Right lobe of liver (tissue), 6 donors: ENCODE measurements at regions not wholly inside any gene's neighbourhood (a gene's known extent, or its start where the extent isn't known, plus 50 kb on each side); places are given as distances from the start of the nearest gene placed in this dataset.

ENCODE experiments used
- ATAC-seq, 4 donors: fragments of 200-7000 bp; cut with Tn5 transposase; one replicate each; pipeline ENCODE4 v1.9.1; 2020; ENCODE audit warnings: mild to moderate bottlenecking in 4 of 4, moderate library complexity in 4 of 4
- DNase-seq, 3 donors: peaks; one replicate each; pipeline ENCODE4 v3.0.0-alpha.2; 2020
- H3K27ac ChIP-seq, 3 donors: fragments of 200-600 bp; one replicate each; pipeline ENCODE4 v1.8.0; 2022
- H3K27me3 ChIP-seq, 2 donors: fragments of 200-600 bp; one replicate each; pipeline ENCODE4 v1.8.0; 2022
- H3K36me3 ChIP-seq, 4 donors: fragments of 200-600 bp; sonication (generic) in 1 of 4; one replicate each; pipeline versions ENCODE4 v1.5.1 to v1.8.0; 2017 to 2022; ENCODE audit warnings: control low read depth in 1 of 4
- H3K4me1 ChIP-seq, 4 donors: fragments of 200-600 bp; sonication (generic) in 1 of 4; one replicate each; pipeline versions ENCODE4 v1.5.1 to v1.8.0; 2017 to 2022; ENCODE audit warnings: control low read depth in 1 of 4
- H3K4me3 ChIP-seq, 3 donors: fragments of 200-600 bp; one replicate each; pipeline ENCODE4 v1.8.0; 2022
- H3K9me3 ChIP-seq, 4 donors: fragments of 200-600 bp; sonication (generic) in 1 of 4; one replicate each; pipeline versions ENCODE4 v1.5.1 to v1.8.0; 2017 to 2022; ENCODE audit warnings: control low read depth in 1 of 4
- POLR2A ChIP-seq: fragments of 450-650 bp; IDR thresholded peaks from one replicate; pipeline ENCODE4 v1.6.1; 2017; ENCODE audit warnings: antibody characterized with exemption, mild to moderate bottlenecking
- WGBS: methylation state at CpG from one replicate; pipeline ENCODE4 v1.1.6; 2018; ENCODE audit warnings: low coverage, low lambda C conversion rate; ENCODE audit not compliant: insufficient coverage; ENCODE audit errors: missing lambda C conversion rate; 5-methylcytosine and 5-hydroxymethylcytosine counted together
- intact Hi-C, 2 donors: fragments of 100-400 bp; cut with DNase I; formaldehyde crosslinking; loops; one replicate each; pipeline versions ENCODE4 v1.11.2 to v1.14.1; 2022
- TF ChIP-seq, protein P1 (sequence below), 4 donors: fragments of 200-600 bp in 3 of 4; fragments of 450-650 bp in 1 of 4; IDR thresholded peaks; one replicate each; pipeline versions ENCODE4 v1.5.1 to v1.8.0; 2016 to 2022; ENCODE audit warnings: antibody characterized with exemption in 4 of 4, mild to moderate bottlenecking in 2 of 4
- donor health status: DM: no; HTN: yes; CAD: no.
- donor health status: DM: no; HTN: no; CAD: no.
- donor health status: DM: no; HTN: no; CAD: no.
- donor health status: DM: no; HTN: yes; CAD: no.
- donor health status: DM: no; HTN: yes; CAD: no.

DNA sequence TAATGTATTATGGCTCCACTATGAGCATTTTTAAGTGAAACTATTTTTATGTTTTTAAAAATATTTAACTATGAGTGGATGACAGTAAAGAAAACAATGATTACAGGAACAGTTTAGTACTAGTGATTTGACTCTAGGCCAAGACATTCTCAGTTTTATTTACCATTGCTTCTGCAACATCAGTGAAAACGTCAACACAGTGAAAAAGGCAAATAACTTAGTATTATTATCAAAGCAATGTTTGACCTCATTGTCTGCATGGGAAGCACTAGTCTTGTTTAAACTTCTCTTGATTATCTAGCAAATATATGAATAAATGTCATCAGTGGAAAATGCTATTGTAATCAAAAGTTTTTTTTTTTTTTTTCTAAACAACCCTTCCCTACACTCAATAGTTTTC is 165.0 kb downstream of the HTR1B start:
- DNase-seq (no peak), ATAC-seq (peak in 1 of 4 donors; percentile 50)
- H3K9me3 ChIP-seq = no peaks in the 10 kb centered on the region
- TF ChIP-seq, protein P1, sequence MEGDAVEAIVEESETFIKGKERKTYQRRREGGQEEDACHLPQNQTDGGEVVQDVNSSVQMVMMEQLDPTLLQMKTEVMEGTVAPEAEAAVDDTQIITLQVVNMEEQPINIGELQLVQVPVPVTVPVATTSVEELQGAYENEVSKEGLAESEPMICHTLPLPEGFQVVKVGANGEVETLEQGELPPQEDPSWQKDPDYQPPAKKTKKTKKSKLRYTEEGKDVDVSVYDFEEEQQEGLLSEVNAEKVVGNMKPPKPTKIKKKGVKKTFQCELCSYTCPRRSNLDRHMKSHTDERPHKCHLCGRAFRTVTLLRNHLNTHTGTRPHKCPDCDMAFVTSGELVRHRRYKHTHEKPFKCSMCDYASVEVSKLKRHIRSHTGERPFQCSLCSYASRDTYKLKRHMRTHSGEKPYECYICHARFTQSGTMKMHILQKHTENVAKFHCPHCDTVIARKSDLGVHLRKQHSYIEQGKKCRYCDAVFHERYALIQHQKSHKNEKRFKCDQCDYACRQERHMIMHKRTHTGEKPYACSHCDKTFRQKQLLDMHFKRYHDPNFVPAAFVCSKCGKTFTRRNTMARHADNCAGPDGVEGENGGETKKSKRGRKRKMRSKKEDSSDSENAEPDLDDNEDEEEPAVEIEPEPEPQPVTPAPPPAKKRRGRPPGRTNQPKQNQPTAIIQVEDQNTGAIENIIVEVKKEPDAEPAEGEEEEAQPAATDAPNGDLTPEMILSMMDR (IDR thresholded peaks at IDR 0.05) = no peak
- no peak for TF ChIP-seq POLR2A
- intact Hi-C loops = no loop called here
- H3K27ac ChIP-seq = no peak overlapping the region
- H3K27me3 ChIP-seq = no peaks in the 10 kb centered on the region
- H3K36me3 ChIP-seq = no peaks in the 10 kb centered on the region
- H3K4me3 ChIP-seq = no peak overlapping the region
- H3K4me1 ChIP-seq = no peaks in the 10 kb centered on the region
- WGBS = 10% methylated on average over 1 of the region's 1 CpG

DNA sequence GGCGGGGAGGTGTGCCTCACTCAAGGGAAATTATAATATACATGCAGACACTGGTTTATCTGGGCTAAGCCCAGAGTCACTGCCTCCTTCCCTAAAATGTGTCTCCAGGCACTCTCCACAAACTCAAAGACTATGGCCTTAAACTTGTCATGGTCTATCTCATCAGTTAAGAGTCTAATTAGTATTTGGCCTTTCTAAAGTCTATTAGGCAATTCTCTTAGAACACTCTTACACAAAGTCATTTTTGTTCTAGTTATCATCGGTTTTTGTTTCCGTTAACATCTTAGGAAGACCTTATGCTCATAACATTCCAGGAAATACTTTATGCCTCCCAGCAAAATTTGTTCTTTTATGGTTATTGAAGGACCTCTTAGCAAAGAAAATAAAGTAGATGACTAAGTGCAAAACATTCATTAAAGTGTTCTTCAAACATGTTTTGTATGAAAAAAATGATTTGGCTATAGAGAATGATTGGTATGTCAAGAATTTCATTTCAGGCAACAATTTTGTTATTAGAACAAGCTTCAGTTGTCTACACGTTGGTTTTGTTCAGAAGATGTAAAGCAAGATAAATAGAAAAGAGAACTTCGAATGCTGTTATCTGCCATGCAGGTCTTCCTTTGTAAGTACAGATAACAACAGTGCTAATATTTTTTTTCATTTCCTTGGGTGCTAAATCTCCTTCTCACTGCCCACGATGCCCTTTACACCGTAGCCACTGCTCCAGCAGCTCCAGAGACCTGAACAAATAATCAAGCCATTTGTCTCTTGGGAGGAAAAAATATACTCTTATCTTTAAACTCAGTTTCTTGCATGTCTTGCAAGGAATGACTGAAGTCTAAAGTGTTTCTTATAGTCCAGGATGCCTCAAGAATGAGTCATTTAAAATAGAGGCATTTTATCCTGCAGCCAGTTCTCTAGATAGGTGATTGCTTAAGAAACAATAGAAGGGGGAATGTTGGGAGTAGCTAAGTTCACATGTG is 170.4 kb downstream of the HTR1B start:
- H3K27ac ChIP-seq = no peak overlapping the region
- TF ChIP-seq, protein P1 (IDR thresholded peaks at IDR 0.05) = no peak
- no peak for TF ChIP-seq POLR2A
- H3K36me3 ChIP-seq = no peaks in the 10 kb centered on the region
- no peaks in the 10 kb centered on the region for H3K27me3 ChIP-seq
- no peaks in the 10 kb centered on the region for H3K9me3 ChIP-seq
- ATAC-seq (no peak), DNase-seq (no peak)
- H3K4me1 ChIP-seq = no peaks in the 10 kb centered on the region
- no peak overlapping the region for H3K4me3 ChIP-seq
- WGBS = 30% methylated on average over 7 of the region's 7 CpGs
- intact Hi-C loops = no loop called here

DNA sequence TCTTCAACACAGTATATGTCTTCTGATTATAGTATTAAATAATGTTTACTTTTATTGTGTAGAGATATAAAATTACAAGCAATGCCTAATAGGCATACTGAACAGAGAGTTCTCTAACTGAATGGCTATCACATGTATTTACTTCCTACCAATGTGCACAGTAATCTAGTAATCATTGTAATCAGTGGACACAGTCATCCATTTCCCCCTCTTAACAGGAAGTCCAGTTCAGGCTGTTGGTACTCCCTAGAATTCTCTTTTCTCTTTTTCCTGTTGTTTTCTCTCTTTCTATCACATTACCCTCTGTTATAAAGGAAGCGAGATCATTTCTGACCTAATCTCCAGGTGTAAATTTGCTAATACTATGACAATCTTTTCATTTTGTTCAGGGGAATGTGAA is 172.5 kb downstream of the HTR1B start:
- DNase-seq (no peak), ATAC-seq (no peak)
- no peak overlapping the region for H3K4me3 ChIP-seq
- H3K27ac ChIP-seq = no peak overlapping the region
- H3K36me3 ChIP-seq = no peaks in the 10 kb centered on the region
- no peak for TF ChIP-seq POLR2A
- TF ChIP-seq, protein P1 (IDR thresholded peaks at IDR 0.05) = no peak
- intact Hi-C loops = no loop called here
- H3K4me1 ChIP-seq = no peaks in the 10 kb centered on the region
- WGBS = 70% methylated on average over 1 of the region's 1 CpG
- H3K9me3 ChIP-seq = no peaks in the 10 kb centered on the region
- no peaks in the 10 kb centered on the region for H3K27me3 ChIP-seq

DNA sequence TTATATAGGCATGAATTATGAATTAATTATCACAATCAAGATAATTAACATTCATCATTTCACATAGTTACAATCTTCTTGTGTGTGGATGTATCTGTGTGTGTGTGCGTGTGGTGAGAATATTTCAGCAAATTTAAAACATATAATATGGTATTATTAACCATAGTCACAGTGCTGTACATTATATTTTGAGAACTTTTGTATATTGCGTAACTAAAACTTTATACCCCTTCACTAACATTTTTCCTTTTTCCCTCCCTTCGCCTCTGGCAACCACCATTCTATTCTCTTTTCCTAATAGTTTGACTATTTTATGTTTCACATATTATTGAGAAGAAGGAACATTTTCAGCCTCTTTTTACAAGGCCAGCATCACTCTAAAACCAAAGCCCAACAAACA is 176.8 kb downstream of the HTR1B start:
- Histone ChIP-seq H3K4me1 (no peaks in the 10 kb centered on the region), H3K27ac (no peak overlapping the region), H3K9me3 (no peaks in the 10 kb centered on the region), H3K4me3 (no peak overlapping the region), H3K36me3 (no peaks in the 10 kb centered on the region), H3K27me3 (no peaks in the 10 kb centered on the region)
- 63% methylated on average over 3 of the region's 3 CpGs for WGBS
- TF ChIP-seq, protein P1 (IDR thresholded peaks at IDR 0.05) = no peak
- no peak for TF ChIP-seq POLR2A
- intact Hi-C loops = no loop called here
- ATAC-seq = no peak
- no peak for DNase-seq
